Coronary artery (tissue), 2 donors: ENCODE measurements at regions not wholly inside any gene's neighbourhood (a gene's known extent, or its start where the extent isn't known, plus 50 kb on each side); places are given as distances from the start of the nearest gene placed in this dataset.
"Not testable (repeated sequence)": the region's sequence is repeated elsewhere in the genome, so short reads cannot be mapped to it uniquely, and the experiment has no call there.

Source experiments
- DNase-seq: peaks from one replicate; pipeline ENCODE4 v3.0.0-alpha.2; 2017; ENCODE audit warnings: low spot score
- H3K27ac ChIP-seq, 2 donors: fragments of 200-600 bp; sonication (generic); one replicate each; pipeline ENCODE4 v1.5.1; 2016 to 2019
- H3K4me3 ChIP-seq: fragments of 200-600 bp; sonication (generic); 2 replicates; pipeline ENCODE4 v1.5.1; 2016; ENCODE audit warnings: mild to moderate bottlenecking, moderate library complexity
- CTCF ChIP-seq: fragments of 200-600 bp; sonication (generic); IDR thresholded peaks from one replicate; pipeline ENCODE4 v1.5.1; 2019; ENCODE audit warnings: antibody characterized with exemption

- Histone ChIP-seq H3K27ac (no peak overlapping the region), H3K4me3 (no peak overlapping the region)
- no peak for DNase-seq
- TF ChIP-seq CTCF = no peak
Observed at GRCh38 chr6:93677264-93677965, 258.1 kb upstream of the EPHA7 start.

DNA sequence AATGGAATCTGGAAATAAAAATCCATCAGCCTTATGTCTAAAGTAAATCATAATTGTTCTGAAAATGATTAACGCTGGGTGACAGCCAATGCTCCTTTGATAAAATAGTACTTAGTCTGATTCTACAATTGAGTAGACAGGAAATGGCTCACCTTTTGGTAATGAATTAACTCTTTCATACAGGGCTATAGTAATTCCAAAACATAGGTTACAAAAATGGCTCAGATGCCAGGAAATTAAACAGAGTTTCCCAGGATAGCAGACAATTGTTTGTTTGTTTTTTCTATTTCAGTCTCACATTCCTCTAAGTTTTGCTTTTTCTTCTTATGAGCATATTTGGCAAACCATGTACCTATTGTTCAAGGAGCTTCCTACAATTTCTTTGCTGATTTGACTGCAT is 257.2 kb upstream of the EPHA7 start:
- DNase-seq = no peak
- H3K27ac ChIP-seq = no peak overlapping the region
- H3K4me3 ChIP-seq = no peak overlapping the region
- TF ChIP-seq CTCF = no peak

DNA sequence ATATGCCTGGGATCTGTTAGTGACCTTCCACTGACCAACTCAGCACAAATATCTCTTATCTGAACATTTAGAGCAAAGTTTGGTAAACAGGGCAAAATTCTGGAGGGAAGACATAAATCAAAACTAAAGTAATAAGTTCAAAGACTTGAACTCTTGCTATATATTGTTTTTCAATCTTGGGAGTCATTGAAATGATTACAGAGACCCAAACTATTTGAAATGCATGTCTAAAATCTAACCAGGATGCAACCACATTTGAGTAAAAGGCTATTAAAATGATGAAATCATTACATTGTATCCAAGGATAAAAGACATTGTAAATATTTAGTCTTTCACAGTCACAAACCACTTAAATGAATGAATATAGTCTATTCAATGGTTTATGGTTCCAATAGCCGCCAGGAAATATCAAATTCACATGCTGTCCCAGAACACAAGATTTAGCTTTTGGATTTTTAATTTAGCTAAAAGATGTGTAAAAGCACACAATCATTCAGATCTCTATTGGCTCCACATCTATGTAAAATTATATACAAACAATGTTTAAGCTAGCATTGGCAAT is 256.6 kb upstream of the EPHA7 start:
- Histone ChIP-seq H3K27ac (no peak overlapping the region), H3K4me3 (no peak overlapping the region)
- DNase-seq = no peak
- no peak for TF ChIP-seq CTCF

GRCh38 chr6:93663111-93663510 is 243.8 kb upstream of the EPHA7 start:
- Histone ChIP-seq H3K27ac (no peak overlapping the region), H3K4me3 (no peak overlapping the region)
- DNase-seq = no peak
- no peak for TF ChIP-seq CTCF

DNA sequence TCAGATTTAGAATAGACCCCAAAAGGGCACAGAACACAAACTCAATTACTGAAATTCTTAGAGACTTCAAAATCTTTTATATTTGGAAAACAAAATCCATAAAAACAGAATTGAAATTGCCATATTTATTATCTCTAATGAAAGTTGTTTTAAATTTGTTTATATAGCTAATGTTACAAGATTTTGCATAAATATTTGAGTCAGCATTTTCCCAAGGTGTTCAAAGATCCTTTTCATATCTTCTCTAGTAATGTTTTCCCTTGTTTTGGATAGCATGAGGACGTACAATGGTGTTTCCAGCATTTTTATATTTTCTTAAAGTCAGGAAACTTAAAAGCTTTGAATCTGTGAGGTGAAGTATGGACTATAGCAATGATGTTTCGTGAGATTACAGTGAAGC is 235.2 kb upstream of the EPHA7 start:
- no peak for DNase-seq
- no peak for TF ChIP-seq CTCF
- H3K4me3 ChIP-seq = no peak overlapping the region
- no peak overlapping the region for H3K27ac ChIP-seq

DNA sequence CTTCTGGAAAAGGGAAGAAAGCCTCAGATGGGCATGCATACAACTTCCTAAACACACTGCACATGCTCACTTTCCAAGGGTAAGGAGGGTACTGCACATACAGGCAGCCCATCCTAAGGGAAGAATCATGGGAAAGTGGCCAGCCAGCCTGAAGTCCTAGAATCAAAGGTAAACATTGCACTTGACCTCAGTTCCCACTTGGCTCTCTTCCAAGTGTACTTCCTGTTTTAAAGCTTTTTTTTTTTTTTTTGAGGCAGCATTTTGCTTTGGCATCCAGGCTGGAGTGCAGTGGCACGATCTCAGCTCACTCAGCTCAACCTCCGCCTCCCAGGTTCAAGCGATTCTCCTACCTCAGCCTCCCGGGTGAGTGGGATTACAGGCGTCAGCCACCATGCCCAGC is 225.3 kb upstream of the EPHA7 start:
- no peak for DNase-seq
- H3K27ac ChIP-seq = no peak overlapping the region
- no peak for TF ChIP-seq CTCF
- no peak overlapping the region for H3K4me3 ChIP-seq

DNA sequence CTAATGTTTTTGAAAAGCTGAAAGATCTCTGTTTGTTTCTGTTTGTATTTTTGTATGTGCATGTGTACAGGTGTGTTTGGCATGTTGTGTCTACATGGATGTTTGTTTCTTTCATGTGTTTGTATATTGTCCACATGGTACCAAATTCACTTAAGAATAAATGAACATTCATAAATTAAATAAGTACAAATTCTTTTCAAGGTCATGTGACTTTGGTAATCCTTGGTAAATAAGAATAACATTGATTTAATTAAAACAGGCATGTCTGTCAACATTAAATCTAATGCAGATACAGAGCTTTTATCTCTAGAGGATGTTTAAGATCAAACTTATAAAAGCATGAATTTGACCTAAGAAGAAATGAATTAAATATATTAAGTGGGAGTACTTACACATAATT is 219.8 kb upstream of the EPHA7 start:
- DNase-seq = no peak
- H3K4me3 ChIP-seq = no peak overlapping the region
- no peak for TF ChIP-seq CTCF
- no peak overlapping the region for H3K27ac ChIP-seq

DNA sequence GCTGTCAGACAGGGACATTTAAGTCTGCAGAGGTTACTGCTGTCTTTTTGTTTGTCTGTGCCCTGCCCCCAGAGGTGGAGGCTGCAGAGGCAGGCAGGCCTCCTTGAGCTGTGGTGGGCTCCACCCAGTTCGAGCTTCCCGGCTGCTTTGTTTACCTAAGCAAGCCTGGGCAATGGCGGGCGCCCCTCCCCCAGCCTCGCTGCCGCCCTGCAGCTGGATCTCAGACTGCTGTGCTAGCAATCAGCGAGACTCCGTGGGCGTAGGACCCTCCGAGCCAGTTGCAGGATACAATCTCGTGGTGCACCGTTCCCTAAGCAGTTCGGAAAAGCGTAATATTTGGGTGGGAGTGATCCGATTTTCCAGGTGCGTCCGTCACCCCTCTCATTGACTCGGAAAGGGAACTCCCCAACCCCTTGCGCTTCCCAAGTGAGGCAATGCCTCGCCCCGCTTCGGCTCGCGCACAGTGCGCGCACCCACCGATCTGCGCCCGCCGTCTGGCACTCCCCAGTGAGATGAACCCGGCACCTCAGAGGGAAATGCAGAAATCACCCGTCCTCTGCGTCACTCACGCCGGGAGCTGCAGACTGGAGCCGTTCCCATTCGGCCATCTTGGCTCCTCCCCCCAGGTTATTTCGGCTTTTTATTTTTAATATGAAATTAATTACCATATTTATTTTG is 217.8 kb upstream of the EPHA7 start:
- not testable (repeated sequence) for H3K4me3 ChIP-seq, H3K27ac ChIP-seq, DNase-seq
